IPS-18c (cell line): ENCODE measurements at regions not wholly inside any gene's neighbourhood (a gene's known extent, or its start where the extent isn't known, plus 50 kb on each side); places are given as distances from the start of the nearest gene placed in this dataset.

Experiments used
- H3K4me3 ChIP-seq: 2 replicates; pipeline ENCODE4 v1.7.0; 2013; ENCODE audit warnings: low read depth, mild to moderate bottlenecking, low read length, moderate library complexity; ENCODE audit not compliant: insufficient read depth
- H3K9me3 ChIP-seq: one replicate; pipeline ENCODE4 v1.6.1; 2013; ENCODE audit warnings: mild to moderate bottlenecking, low read length, moderate library complexity; ENCODE audit not compliant: control insufficient read depth, insufficient read depth

DNA sequence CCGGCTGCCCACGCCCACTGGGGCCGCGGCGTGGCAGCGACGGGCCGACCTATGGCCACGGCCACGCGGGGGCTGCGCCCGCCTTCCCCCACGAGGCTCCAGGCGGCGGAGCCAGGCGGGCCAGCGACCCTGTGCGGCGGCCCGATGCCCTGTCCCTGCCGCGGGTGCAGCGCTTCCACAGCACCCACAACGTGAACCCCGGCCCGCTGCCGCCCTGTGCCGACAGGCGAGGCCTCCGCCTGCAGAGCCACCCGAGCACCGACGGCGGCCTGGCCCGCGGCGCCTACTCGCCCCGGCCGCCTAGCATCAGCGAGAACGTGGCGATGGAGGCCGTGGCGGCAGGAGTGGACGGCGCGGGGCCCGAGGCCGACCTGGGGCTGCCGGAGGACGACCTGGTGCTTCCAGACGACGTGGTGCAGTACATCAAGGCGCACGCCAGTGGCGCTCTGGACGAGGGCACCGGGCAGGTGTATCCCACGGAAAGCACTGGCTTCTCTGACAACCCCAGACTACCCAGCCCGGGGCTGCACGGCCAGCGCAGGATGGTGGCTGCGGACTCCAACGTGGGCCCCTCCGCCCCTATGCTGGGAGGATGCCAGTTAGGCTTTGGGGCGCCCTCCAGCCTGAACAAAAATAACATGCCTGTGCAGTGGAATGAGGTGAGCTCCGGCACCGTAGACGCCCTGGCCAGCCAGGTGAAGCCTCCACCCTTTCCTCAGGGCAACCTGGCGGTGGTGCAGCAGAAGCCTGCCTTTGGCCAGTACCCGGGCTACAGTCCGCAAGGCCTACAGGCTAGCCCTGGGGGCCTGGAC is 253.2 kb downstream of the GLI2 start:
- H3K4me3 ChIP-seq = no peak overlapping the region
- H3K9me3 ChIP-seq = no peaks in the 10 kb centered on the region

DNA sequence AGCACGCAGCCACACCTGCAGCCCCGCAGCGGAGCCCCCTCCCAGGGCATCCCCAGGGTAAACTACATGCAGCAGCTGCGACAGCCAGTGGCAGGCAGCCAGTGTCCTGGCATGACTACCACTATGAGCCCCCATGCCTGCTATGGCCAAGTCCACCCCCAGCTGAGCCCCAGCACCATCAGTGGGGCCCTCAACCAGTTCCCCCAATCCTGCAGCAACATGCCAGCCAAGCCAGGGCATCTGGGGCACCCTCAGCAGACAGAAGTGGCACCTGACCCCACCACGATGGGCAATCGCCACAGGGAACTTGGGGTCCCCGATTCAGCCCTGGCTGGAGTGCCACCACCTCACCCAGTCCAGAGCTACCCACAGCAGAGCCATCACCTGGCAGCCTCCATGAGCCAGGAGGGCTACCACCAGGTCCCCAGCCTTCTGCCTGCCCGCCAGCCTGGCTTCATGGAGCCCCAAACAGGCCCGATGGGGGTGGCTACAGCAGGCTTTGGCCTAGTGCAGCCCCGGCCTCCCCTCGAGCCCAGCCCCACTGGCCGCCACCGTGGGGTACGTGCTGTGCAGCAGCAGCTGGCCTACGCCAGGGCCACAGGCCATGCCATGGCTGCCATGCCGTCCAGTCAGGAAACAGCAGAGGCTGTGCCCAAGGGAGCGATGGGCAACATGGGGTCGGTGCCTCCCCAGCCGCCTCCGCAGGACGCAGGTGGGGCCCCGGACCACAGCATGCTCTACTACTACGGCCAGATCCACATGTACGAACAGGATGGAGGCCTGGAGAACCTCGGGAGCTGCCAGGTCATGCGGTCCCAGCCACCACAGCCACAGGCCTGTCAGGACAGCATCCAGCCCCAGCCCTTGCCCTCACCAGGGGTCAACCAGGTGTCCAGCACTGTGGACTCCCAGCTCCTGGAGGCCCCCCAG is 254.1 kb downstream of the GLI2 start:
- H3K4me3 ChIP-seq = no peak overlapping the region
- no peaks in the 10 kb centered on the region for H3K9me3 ChIP-seq

DNA sequence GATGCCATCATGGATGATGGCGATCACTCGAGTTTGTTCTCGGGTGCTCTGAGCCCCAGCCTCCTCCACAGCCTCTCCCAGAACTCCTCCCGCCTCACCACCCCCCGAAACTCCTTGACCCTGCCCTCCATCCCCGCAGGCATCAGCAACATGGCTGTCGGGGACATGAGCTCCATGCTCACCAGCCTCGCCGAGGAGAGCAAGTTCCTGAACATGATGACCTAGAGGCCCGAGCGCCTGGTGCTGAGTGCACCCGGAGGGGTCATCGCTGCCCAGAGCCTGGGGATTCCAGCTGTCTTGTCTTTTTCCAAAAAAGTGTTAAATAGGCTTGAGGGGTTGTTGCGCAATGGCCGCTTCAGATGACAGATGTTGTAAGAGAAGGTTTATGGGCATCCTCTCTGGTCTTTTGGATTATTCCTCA is 254.8 kb downstream of the GLI2 start:
- no peaks in the 10 kb centered on the region for H3K9me3 ChIP-seq
- no peak overlapping the region for H3K4me3 ChIP-seq

DNA sequence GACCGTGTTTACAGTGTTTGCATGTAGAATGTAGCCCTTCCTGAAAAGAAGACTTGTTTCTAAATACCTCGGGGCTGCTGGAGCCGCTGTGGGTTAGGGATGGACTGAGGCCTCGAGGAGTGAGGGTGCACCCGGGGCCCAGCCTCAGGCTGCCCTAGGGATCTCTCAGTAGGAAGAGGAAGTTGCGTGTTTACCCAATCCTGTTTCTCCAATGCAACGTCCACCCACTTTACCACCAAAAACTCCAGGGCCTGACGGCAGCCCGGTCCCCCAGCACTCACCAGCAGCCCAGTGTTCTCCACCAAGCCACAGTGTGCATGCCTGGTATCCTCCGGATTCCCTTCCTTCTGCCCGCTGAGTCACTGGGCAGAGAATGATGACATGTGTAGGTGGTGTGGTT is 255.8 kb downstream of the GLI2 start:
- Histone ChIP-seq H3K4me3 (no peak overlapping the region), H3K9me3 (no peaks in the 10 kb centered on the region)

DNA sequence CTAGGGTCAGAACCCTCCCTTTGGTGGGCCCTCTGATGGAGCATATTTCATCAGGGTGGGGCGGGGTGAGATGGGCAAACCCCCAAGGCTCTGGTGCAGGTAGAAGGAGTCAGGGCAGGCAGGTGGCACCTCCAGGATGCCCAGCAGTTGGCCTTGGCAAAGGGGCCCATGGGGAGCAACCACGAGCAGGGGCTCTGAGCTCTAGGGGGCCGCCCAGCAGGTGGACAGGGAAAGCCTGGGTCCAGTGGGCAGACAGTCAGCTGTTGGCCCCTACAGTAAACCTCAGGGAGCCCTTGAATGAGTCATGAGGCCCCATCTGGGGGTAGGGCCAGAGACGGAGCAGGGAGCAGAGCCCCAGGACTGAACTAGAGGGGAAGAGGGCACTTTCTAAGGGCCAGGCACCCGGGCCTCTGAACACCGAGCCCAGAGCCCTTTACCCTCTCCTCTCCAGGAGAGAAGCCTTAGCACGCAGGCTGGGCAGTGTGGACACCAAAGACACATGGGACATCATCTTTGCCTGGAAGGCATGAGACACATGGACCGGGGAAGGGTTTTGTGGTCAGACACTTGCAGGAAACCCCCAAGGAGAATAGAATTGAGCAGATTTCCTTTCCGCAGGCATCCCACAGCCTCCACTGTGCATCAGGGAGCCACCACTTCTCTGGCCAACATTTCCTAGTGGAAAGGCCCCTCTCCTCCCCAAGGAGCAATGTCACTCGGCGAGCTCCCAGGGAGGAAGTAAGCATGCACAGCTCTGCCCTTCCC is 257.3 kb downstream of the GLI2 start:
- Histone ChIP-seq H3K4me3 (no peak overlapping the region), H3K9me3 (no peaks in the 10 kb centered on the region)

DNA sequence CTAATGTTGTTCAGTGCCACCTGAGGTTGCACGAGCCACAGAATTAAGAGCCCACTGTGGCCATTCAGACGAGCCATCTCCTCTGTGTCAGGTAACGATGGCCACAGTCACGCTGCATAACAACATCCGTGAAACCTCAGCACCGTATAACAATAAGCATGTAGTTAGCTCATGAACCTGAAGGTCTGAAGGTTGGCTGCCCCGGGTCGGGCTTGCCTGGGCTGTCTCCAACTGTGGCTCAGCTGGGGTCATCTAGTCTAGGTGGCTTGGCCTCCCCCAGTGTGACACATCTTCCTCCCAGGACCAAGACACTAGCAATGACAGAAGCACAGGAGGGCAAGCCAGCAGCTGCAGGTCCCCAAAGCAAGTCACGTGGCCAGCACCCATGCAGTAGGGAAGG is 258.0 kb downstream of the GLI2 start:
- no peak overlapping the region for H3K4me3 ChIP-seq
- no peaks in the 10 kb centered on the region for H3K9me3 ChIP-seq

DNA sequence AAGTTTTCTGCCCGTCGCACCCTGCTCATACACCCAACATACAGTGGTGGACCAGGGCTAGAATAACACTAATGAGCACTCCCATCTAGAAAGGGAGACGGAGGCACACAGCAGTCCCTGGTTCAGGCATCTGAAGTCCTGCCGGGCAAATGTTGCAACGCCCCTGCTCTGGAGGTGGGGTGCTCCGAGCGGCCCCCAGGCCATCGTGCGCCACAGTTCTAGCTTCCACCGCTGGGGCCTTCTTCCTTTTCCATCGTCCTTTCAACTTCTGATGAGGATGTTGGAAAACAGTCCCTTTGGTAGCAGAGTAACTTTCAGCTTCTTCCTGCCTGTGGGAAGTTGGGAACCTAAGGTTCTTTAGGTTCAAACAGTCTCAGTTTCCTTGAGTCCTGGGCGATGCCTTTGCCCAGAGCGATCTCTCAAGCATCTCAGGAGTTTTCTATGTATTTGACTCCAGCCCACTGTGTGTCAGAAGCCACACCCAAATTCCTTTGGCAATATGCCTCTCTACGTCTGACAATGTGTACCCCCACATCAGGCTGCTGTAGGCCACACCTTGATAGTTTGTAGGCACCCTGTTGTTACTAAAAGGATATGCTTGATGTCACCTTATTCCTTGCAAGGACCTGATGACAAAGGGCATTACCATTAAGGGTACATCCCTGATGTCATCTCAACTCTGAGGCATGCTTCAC is 258.8 kb downstream of the GLI2 start:
- H3K9me3 ChIP-seq = no peaks in the 10 kb centered on the region
- H3K4me3 ChIP-seq = no peak overlapping the region

DNA sequence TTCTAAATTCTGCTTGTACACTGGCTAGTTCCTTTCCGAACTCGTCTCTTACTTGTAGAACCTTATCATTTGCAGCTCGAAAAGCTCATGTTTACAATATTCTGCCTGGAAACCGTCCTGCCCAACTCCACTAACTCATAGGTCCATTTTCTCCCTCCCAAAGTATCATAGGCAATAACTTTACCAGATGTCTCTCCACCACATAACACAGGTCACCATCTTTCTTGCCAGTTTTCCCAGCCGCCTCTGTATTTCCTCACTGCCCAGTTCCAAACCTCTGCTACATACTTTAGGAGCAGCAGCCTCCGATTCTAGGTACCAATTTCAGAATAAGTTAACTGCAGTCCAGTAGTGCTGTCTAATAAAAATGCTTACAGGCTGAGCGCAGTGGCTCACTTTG is 259.5 kb downstream of the GLI2 start:
- Histone ChIP-seq H3K9me3 (no peaks in the 10 kb centered on the region), H3K4me3 (no peak overlapping the region)

DNA sequence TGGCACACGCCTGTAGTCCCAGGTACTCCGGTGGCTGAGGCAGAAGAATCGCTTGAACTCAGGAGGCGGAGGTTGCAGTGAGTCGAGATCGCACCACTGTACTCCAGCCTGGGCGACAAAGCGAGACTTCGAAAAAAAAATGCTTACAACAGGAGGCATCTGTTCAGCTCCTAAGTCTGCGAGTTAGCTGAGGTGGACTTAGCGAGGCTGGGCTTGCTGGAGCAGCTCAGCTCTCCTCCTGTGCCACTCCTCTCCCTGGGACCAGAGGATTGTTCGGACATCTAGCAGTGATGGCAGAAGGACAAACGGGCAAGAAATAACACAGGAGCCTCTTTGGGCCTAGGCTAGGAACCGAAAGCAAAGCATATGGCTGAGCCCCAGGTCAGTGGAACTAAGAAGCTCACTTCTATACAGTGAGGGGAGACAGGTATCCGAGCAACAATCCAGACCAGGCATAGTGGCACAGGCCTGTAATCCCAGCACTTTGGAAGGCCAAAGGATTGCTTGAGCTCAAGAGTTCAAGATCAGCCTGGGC is 260.1 kb downstream of the GLI2 start:
- Histone ChIP-seq H3K4me3 (no peak overlapping the region), H3K9me3 (no peaks in the 10 kb centered on the region)

DNA sequence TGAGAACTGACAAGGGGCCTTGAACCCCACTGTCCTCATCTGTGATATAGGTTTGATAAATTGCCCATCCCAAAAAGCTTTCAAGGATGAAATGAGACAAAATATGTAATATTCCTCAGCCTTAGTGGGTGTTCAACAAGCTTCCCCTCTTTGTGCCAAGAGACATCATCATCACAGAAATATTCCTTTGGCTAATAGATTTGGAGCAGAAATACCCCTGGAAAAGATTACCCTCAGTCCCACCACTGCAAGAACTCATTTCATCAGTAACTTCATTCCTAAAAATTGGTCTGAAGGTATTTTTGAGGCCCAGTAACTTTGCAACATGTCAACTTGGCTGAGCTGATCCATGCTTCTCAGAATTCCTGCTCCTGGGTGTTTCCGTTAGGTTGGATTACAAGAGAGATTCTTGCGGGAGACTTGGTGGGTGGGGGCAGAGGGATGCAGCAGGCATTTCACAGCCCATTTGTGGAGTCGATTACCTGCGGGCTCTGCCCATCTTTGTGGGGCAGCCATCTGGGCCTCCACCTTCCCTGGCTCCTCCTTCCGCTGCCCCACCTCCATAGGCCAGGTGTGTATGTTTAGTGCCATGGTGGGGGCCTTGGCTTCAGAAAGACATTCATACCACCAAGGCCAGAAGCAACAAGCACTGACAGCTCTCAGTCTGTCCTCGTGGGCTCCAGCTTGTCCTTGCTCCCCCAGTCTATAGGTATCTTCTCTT is 263.9 kb downstream of the GLI2 start:
- no peaks in the 10 kb centered on the region for H3K9me3 ChIP-seq

DNA sequence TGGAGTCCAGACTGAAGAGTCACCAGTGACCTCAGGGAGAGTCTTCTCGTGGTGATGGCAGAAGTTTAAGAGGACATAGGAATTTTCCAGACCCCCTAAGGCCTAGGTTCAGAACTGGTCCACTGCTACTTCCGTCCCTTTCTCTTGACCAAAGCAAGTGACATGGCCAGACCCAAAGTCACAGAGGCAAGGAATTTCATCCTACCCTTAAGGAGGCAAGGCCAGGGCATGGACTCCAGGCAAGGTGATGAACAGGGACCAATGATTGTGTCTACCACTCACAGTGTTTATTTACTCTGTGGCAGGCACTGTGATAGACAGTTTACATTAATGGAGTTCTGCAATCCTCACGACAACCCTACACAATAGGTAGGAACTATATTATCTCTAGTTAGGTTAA is 265.1 kb downstream of the GLI2 start:
- Histone ChIP-seq H3K4me3 (no peak overlapping the region), H3K9me3 (no peaks in the 10 kb centered on the region)

More for the DNA sequence above, 263.9 kb downstream of the GLI2 start:
- no peak overlapping the region for H3K4me3 ChIP-seq

DNA sequence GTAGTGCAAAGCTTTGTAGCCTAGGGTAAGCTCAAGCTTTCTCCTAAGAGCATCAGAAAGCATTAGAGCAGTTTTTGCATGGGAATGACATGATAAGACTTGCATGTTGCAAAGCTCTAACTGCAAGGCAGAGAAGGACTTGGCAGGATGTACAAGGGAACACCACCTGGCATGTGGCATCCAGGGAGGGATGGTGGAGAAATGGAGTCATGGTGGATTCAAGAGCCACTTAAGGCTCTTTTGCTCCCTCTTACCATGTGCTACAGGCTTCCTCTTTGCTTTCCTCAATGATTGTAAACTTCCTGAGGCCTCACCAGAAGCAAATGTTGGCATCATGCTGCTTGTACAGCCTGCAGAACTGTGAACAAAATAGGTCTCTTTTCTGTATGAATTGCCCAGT is 266.0 kb downstream of the GLI2 start:
- H3K4me3 ChIP-seq = no peak overlapping the region
- H3K9me3 ChIP-seq = no peaks in the 10 kb centered on the region

DNA sequence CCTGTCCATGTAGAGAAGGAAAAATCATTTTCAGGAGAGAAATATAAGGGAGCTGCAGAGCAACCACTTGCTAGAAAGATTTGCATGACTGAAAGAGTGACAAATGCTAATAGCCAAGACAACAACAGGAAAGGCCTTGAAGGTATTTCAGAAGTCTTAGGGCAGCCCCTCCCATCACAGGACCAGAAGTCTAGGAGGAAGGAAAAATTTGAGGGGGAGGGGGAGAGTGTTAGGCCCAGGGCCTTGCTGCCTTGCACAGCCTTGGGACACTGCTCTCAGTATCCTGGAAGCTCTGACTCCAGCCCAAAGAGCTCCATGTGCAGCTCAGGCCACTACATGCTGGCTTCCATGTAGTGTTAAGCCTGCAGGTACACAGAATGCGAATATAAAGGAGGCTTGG is 266.9 kb downstream of the GLI2 start:
- Histone ChIP-seq H3K9me3 (no peaks in the 10 kb centered on the region), H3K4me3 (no peak overlapping the region)

DNA sequence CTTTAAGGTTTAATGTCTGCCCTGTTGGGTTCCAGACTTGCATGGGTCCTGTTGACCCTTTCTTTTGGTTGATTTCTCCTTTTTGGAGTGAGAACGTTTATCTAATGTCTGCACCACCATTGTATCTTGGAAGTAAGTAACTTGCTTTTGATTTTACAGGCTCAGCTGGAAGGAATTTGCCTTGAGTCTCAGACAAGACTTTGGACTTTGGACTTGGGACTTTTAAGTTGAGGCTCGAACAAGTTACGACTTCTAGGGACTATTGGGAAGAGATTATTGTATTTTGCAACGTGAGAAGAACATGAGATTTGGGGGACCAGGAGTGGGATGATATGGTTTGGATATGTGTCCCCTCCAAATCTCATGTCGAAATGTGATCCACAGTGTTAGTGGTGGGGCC is 267.7 kb downstream of the GLI2 start:
- no peak overlapping the region for H3K4me3 ChIP-seq
- H3K9me3 ChIP-seq = no peaks in the 10 kb centered on the region

DNA sequence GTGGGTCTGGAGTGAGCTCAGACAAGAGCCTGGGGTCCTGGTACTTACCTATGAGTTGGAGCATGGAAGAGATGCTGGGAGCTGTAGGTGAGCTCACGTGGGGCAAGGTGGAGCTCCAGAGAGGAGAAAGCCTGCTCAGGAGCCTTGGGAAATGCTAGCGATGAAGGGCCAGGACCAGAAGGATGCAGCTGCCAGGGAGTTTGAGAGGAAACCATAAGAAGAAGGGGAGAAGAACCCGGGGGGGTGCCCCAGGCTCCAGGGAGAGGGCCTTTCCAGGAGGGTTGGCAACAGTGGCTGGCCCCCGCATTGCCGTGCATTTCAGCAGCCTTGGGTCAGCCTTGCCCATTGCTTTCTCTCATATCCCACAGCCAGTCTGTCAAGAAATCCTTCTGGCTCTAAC is 268.7 kb downstream of the GLI2 start:
- H3K4me3 ChIP-seq = no peak overlapping the region
- no peaks in the 10 kb centered on the region for H3K9me3 ChIP-seq

DNA sequence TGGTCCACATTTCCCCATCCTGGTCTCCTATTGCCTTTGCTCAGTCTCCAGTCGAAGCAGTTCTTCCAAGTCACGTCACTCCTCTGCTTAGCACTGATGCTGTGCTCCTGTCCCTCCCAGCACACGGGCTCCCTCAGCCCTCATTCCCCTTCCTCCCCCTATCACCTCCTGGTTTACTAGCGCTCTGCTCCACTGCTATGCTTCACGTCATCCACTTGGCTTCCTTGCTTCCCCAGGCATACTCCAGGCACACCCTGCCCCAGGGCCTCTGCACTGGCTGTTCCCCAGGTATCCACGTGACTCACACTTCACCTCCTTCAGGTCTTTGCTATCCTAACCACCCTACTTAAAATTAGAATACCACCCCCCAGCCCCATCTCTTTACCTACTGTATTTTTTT is 269.3 kb downstream of the GLI2 start:
- H3K9me3 ChIP-seq = no peaks in the 10 kb centered on the region
- no peak overlapping the region for H3K4me3 ChIP-seq
